HG03521 (cell line): ENCODE measurements at regions not wholly inside any gene's neighbourhood (a gene's known extent, or its start where the extent isn't known, plus 50 kb on each side); places are given as distances from the start of the nearest gene placed in this dataset.
"Not testable (repeated sequence)": the region's sequence is repeated elsewhere in the genome, so short reads cannot be mapped to it uniquely, and the experiment has no call there.

Experiments used
- ATAC-seq: cut with Tn5 transposase; IDR thresholded peaks from one replicate; pipeline ENCODE4 v1.9.1; 2021; ENCODE audit warnings: mild to moderate bottlenecking, moderate library complexity; ENCODE audit not compliant: unreplicated experiment

DNA sequence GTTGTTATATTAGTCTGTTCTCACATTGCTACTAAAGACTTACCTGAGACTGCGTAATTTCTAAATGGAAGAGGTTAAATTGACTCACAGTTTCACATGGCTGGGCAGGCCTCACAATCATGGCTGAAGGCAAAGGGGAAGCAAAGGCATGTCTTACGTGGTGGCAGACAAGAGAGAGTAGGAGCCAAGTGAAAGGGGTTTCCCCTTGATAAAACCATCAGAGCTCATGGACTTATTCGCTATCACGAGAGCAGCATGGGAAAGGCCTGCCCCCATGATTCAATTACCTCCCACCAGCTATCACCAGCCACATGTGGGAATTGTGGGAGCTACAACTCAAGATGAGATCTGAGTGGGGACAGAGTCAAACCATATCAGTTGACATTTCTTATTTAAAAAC lies 374.5 kb upstream of the RORB start:
- ATAC-seq, result no peak

DNA sequence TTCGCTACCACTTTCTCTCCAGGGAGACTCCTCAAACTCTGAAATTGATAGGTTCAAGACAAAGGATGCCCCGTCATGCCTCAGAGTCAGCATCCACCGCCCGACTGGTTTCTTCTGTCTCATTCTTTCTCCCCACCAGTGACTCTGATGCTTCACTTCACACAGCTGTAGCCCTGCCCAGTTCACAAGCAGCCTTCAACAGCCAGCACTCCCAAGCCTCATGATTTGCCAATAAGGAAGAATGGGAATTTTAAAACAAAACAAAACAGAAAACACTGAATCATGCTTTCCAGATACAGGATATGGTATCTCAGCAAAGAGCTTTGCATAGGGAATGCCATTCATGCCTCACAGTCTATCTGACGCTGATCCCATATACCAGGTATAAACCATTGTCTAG lies 371.2 kb upstream of the RORB start:
- ATAC-seq, result no peak

DNA sequence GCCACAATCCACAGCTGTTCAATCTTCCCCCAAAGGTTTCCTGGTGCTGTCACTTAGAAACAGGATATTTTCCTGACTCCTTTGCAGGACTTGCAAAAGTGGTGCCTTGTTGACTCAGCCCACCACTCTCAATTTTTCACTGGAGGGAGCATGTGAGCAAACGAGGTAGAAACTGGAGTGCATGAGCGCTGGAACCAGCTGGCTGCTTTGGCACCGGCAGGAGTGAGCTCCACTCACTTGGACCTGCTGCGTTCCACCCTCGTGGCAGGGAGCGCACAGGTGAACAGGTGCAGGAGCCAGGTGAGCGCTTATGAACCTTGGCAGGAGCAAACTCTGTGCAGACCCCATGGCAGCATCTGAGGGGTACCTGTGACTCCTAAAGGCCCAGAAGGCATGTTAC lies 364.1 kb upstream of the RORB start:
- ATAC-seq, result no peak

DNA sequence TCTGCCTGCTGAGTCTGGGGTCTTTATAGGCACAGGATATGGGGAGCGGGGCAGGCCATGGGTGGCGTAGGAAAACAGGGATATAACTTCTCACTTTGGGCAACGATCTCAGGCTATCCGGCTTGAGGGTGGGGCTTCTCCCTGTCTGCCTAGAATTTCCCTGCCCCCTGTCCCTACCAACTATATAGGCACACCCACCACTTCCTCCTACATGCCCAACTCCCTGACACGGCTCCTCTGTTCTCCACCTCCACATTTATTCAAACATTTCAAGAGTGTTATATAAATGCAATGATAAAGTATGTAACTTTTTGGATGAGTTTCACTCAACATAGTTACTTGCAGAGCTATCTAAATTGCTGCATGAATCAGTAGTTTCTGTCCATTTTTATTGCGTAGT lies 363.2 kb upstream of the RORB start:
- ATAC-seq, result no peak

DNA sequence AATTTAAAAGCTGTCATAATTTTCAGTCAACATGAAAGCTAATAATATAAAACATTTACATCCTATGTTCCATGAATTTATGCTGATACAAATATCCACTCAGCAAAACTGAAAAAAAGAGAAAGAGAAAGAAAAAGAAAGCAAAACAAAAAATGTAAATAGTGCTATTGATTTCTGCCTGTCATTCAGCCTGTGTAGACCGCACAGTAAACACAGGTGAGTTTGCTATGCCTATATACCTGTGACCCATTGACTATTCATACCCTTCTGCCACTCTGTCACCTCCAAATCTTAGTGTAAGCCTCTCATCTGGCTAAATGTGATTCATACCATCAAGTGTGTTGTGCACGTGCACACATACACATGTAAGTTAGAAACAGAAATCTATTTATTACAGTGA lies 359.0 kb upstream of the RORB start:
- ATAC-seq, result no peak

DNA sequence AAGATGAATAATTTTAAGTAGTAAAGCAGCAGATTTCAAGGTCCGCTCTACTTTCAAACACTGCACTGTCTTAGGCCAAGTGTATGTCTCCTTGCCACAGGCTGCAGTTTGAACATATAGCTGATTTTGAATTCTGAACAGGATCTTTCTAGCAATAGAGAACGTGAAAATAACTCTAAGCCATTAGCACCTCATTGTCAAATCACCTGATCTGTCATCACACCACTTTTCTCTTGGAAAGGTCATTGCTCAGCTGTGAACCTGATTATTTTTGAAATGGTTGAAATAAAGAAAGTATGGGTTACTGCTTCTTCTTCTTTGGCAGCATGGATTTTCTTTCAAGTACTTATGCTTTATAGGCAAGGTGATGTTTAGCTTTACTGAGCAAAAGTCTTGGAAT lies 357.0 kb upstream of the RORB start:
- ATAC-seq, result no peak

DNA sequence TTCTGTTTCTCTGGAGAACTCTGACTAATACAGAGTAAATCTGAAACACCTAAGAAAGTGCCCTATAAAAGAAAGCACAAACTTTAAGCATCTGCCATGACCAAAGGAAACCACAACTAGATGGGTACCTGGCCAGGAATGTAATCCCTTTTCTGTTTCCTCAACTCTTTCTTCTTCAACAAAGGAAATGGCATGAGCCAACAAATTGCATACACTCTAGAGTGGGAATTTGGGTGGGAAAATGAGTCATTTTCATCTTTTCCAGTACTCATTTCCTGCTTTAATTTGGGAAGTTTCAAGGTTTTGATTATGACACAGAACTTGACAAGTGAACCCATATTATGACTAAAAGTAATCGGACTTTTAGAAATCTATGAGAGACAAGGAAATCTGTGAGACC lies 349.2 kb upstream of the RORB start:
- ATAC-seq, result no peak

DNA sequence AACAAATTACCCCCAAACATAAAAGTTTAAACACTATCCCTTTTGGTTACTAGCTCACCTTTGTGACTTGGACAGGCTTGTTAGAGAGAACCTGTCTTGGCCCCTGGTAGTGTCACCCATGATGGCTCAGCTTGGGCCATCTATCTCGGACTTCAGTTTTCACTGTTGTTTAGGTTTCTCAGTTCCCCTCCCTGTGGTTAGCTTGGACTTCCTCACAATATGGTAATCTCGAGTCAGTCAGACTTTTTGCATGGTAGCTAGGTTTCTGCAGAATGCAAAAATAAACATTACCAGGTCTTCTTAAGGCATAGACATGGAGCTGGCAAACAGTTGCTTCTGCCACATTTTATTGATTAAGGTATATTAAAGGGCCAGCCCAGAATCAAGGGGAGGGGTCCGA lies 324.3 kb upstream of the RORB start:
- ATAC-seq, result peak; percentile 99

DNA sequence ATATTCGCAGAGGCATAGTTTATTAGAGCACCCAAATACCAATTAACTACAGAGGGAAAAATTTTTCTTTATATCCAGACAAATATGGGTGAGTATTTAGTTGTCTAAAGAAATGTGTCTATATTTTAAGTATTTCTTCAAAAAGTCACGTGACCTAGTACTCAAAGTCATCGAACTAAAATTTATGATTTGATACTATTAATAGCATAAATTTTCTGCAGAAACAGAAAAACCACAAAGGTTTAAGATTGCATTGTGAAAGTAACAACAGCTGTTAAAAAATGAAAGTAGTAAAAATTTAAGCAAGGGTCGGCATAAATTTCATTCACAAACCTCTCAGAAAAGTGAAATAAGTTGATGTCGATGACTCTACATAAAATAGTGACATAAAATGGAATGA lies 323.9 kb upstream of the RORB start:
- ATAC-seq, result no peak

DNA sequence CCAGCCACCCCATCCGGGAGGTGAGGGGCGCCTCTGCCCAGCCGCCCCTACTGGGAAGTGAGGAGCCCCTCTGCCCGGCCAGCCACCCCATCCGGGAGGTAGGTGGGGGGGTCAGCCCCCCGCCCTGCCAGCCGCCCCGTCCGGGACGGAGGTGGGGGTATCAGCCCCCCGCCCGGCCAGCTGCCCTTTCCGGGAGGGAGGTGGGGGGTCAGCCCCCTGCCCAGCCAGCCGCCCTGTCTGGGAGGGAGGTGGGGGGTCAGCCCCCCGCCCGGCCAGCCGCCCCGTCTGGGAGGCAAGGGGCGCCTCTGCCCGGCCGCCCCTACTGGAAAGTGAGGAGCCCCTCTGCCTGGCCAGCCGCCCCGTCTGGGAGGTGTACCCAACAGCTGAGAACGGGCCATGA lies 299.4 kb upstream of the RORB start:
- ATAC-seq, result not testable (repeated sequence)

DNA sequence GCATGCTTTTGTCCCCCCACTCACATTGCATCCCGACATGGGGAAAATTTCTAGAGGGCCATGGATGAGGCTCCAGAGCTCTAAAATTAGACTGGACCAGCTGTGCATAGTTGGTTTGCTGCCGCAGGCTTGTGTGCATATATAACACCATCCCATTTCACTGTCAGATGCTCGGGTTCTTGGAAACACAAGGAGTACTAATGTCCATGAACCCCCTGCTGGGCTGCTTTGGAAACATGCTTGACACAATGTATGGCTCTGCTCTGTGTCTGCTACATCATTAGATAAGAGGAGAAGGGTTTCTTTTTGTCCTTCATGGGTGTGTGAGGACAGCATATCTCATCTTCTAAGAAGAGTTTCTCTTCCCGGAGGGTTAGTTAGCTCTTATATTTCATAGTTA lies 292.1 kb upstream of the RORB start:
- no peak for ATAC-seq

DNA sequence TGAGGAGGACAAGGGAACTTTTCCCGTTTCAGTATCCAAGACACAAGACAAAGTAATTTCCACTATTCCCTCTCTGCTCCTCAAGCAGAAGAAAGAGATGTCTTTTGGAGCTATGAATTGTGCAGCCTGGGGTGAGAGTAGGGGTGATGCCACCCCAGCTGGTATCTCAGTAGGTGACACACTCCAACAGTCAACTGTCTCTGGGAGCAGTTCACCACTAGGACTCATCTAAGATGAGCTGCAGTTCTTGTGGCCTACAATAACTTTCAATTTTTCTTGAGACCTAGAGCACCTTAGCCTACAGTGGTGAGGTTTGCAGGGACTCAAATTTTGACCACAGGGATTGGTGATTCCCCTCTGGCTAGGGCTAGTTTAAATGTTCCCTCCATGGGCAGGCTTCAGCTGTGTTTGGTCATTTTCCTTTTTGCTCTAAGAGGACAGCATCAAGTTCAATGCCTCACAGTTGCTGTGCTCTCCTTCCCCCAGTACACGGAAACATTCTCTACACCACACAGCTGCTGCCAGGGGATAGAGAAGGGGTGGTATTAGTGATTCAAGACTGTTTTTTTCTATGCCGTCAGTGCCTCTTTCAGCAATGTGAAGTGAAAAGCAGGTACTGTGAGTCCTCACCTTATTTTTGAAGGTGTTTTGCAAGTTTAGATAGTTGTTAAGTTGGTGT lies 278.6 kb upstream of the RORB start:
- ATAC-seq, result no peak

DNA sequence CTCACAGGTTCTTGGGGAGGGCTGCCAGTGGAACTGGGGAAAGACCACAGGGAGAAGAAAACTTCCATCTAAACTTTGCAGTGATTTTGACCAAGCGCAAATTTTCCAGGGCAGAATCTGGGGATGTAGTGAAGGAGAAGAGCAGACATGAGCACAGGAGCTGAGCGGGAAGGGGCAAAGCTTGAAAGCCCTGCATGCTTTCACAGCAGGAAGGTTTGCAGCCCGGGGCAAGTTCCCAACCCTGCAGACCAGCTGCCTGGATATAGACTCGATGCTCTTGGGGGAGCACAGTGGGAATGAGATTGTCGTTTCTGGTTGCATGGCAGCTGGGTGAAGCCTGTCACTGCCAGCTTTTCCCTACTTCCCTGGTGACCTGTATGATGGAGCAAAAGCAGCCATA lies 276.8 kb upstream of the RORB start:
- ATAC-seq, result no peak

DNA sequence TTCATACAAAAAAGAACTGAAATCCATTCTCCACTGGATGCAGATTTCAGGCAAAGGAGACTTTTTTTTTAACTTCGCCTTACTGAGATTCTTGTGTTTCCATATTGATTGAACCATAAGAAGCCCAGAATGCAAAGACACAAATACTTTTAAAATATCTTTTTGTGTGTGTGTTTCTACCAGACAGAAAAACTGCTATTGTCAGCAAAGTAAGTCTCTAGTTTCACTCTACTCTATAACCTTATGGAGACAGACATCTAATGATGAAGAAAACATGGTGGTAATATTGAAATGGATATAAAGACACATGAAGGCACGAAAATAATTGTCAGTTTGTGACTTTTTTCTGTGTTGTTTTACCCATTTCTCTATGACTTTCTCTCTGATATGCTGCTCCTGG lies 260.3 kb upstream of the RORB start:
- ATAC-seq, result no peak

DNA sequence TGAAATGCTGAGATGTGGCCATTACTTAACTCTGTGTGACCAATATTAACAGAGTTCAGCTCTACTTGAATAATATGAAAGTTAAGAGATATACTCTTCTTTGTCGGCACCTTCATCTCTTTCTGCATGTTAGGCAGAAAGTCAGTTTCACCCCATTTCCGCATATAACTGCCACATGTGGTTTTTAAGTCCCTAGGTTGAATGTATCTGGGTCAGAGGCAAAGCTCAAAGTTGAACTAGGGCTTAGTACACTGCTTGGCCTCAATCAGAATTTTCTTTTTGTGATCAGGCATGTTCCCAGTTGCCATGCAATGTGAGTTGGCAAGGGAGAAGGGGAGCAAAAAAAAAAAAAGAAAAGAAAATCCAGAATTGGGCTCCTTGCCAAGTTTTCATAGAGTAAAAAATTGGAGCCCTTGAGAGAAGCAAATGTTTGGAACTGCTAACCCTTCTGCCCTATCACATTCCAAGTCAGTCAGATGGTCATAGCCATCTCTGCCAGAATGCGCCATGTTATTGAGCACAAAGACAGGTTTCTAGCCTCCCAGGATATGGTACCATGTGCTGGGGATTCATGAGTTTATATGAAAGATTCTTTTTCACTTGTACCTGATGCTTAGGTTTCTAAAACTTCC lies 251.2 kb upstream of the RORB start:
- no peak for ATAC-seq

DNA sequence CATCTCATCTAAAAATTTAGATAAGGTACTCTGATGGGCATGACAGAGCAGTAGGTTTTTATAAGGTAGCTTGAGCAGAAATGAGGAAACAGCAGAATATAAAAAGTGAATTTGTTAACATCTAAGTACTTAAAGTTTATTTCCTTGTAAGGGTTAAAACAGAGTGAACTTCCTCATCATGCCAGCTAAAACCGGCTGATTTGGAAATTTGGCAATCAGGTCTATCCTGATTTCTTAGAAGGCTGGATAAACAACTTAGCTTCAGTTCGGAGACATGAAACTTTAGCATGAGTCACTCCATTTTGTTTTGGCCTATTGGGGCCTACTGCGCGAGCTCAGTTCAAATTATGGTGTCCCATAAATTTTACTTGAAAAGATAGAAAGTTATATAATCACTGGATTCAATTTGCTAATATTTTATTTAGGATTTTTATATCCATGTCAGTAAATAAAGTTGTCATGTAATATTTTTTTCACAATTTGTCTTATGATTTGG lies 241.6 kb upstream of the RORB start:
- no peak for ATAC-seq

DNA sequence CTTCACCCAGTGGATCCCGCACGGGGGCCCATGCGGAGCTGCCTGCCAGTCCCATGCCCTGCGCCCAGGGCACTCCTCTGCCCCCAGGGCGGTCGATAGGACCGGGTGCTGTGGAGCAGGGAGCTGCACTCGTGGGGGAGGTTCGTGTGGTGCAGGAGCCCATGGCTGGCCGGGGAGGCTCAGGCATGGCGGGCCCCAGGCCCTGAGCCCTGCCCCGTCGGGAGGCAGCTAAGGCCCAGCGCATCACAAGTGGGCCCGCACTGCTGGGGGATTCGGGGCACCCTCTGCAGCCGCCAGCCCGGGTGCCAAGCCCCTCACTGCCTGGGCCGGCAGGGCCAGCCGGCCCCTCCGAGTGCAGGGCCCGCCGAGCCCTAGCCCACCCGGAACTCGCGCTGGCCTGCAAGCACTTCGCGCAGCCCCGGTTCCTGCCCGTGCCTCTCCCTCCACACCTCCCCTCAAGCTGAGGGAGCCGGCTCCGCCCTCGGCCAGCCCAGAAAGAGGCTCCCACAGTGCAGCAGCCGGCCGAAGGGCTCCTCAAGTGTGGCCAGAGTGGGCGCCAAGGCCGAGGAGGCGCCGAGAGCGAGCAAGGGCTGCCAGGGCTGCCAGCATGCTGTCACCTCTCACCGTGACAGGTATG lies 221.1 kb upstream of the RORB start:
- ATAC-seq, result no peak

DNA sequence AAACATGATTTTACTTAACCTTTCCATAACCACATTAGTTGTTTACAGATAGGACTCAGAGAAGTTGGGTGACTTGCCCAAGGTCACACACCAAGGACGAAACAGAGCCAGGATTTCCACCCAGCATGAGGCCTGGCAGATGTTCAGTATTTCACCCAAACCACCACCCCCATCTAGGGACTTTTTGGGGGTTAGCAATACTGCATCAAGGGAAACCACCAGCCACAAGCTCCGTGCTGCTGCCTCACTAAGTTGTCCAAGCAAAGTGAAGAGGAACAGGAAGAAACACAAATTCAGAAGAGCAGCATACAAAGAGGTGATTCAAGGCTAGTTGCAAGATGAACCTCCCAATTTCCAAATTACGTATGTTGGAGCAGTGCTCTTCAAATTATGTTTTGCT lies 219.6 kb upstream of the RORB start:
- ATAC-seq, result peak; percentile 91

DNA sequence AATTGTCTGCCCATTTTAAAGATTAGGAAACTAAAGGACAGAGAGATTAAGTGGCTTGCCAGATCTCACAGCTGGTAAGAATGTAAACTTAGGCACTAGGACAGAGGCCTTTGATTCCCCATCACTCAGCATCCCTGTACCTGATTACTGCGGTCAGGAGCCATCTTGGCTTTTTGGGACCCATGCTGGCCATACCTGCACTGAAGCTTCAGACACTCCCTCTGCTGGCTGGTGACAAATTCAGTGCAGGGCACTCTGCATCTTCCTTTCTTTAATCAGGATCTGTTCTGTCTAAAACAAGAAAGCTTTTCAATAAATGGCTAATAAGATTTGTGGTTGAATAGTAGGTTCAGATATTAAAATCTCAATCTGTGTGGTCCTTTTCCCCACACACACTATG lies 215.5 kb upstream of the RORB start:
- ATAC-seq, result peak; percentile 35

DNA sequence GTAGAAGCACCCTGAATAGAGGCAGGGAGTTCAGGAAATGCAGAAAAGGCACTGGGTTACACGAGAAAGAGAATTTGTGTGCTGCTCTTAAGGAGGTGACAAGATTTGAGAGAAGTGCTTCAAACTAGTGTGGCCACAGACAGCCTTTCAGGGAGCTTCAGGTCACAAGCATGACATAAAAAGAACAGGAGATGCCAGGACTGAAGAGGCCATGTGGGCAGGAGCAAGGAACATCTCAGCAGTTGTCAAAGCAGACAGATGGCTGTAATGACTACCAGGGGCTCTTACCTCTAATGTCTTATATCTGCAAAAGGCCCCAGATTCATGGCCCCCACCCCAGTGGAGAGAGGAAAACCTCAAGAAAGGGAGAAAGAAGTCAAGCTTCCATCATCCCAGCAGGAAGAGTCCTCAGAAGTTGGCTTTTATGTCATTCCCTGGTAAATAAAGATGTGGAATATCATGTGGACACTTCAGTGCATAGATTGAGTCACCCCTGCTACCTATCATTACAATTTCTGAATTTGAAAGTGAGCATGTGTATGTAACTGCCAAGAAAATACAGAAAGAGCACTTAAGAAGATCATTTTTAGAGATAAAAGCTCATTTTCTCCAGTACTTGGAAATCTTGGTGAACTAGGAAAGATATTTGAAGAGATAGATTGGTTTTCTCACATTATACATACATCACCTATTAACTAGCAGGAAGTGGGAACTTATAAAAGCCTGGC lies 214.4 kb upstream of the RORB start:
- ATAC-seq, result no peak

DNA sequence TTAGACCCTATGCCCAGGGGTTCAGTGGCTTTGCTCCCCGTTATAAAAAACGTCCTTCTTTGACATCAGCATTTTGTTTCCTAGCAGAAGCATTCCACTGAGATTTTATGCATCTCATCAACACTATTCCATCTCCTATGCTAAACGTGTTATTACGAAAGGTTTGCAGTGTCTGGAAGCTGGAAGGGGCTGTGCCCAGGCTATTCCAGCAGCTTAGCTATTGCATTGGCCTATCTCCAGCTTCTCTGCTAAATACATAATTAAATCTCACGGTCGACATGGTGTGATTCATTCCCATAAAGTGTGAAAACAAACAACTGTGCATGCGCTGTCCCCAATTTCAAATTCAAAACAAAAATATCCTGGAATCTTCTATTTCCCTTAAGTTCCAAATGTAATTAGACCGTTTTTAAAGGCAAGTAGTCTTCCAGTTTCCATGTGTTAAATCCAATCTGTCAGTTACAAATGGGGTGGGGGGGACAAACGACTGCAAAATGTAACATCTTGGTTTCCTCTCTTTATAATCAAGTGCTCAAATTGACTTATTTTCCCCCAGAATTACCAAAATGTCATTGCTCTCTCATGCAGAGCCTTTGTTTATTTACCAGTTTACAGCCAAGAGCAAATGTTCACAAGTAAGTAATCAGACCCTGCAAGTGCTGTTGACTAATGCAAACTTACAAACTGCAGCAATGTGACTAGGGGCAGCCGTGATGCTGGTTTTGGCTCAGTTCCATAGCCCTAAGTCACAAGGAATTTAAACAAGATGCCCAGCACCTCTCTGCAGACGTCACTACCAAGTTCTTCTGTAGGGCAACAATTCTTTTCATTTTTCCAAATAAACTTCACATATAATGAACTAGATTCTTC lies 212.3 kb upstream of the RORB start:
- no peak for ATAC-seq
